ENCODE measurements at regions not wholly inside any gene's neighbourhood (a gene's known extent, or its start where the extent isn't known, plus 50 kb on each side); places are given as distances from the start of the nearest gene placed in this dataset.

- no TSS peak for BruUV-seq (replicated peaks)
- no peak overlapping the region for H3K4me3 ChIP-seq (ENCODE audit: low read depth in 2 of 2, low read length in 2 of 2)
- no peak overlapping the region for H3K27ac ChIP-seq (ENCODE audit: low read length)
- intact Hi-C loops (cut with micrococcal nuclease; ENCODE audit: unreplicated experiment) (no loop called here), in situ Hi-C loops (cut with HindIII; ENCODE audit: low pct_unique_long_range_greater_than_20kb, low sequenced_read_pairs) (no loop called here)
- no peak for ATAC-seq
- no peak for DNase-seq (ENCODE audit: low read depth, low spot score)
- H3K4me1 ChIP-seq (ENCODE audit: control insufficient read depth, insufficient read depth, low read length), result no peaks in the 10 kb centered on the region
- no peaks in the 10 kb centered on the region for H3K36me3 ChIP-seq (ENCODE audit: control insufficient read depth, insufficient read depth, low read length)
- H3K9me3 ChIP-seq (ENCODE audit: control insufficient read depth, insufficient read depth, low read depth, low read length), result no peaks in the 10 kb centered on the region
- TF ChIP-seq REST (IDR thresholded peaks at IDR 0.05; ENCODE audit: insufficient read depth in 1 of 2, low read depth in 2 of 2, low read length in 1 of 2), result no peak
- no peaks in the 10 kb centered on the region for H3K27me3 ChIP-seq (ENCODE audit: control insufficient read depth, insufficient read depth, low read length)
- CTCF ChIA-PET, result no interaction called here
- POLR2A ChIA-PET, result interaction anchor here (0.6 kb wide), 1 partner anchor 13 kb away, joined by 3 read pairs; no protein-coding TSS in a partner anchor
These were observed 120.6 kb upstream of the LNX1 start for GRCh38 chr4:53711926-53712325.

- in situ Hi-C loops (cut with HindIII; ENCODE audit: low pct_unique_long_range_greater_than_20kb, low sequenced_read_pairs), result no loop called here
- intact Hi-C loops (cut with micrococcal nuclease; ENCODE audit: unreplicated experiment), result no loop called here
- ATAC-seq (no peak), DNase-seq (ENCODE audit: low read depth, low spot score) (no peak)
- H3K9me3 ChIP-seq (ENCODE audit: control insufficient read depth, insufficient read depth, low read depth, low read length), result no peaks in the 10 kb centered on the region
- no TSS peak for BruUV-seq (replicated peaks)
- no peak for TF ChIP-seq REST (IDR thresholded peaks at IDR 0.05; ENCODE audit: insufficient read depth in 1 of 2, low read depth in 2 of 2, low read length in 1 of 2)
- no peak for TF ChIP-seq POLR2AphosphoS5 (IDR thresholded peaks at IDR 0.05; ENCODE audit: low read depth, low read length)
- no peak for TF ChIP-seq SIN3A (IDR thresholded peaks at IDR 0.05; ENCODE audit: borderline replicate concordance, insufficient read depth, low read depth, low read length)
- no peak for TF ChIP-seq CTCF (IDR thresholded peaks at IDR 0.05)
- no peak for TF ChIP-seq TCF7L2 (IDR thresholded peaks at IDR 0.05; ENCODE audit: low read depth, low read length)
- no peak overlapping the region for H3K27ac ChIP-seq (ENCODE audit: low read length)
- ChIA-PET POLR2A (no interaction called here), CTCF (no interaction called here)
- no peak overlapping the region for H3K4me3 ChIP-seq (ENCODE audit: low read depth in 2 of 2, low read length in 2 of 2)
- H3K27me3 ChIP-seq (ENCODE audit: control insufficient read depth, insufficient read depth, low read length), result no peaks in the 10 kb centered on the region
- H3K36me3 ChIP-seq (ENCODE audit: control insufficient read depth, insufficient read depth, low read length), result no peaks in the 10 kb centered on the region
- H3K4me1 ChIP-seq (ENCODE audit: control insufficient read depth, insufficient read depth, low read length), result no peaks in the 10 kb centered on the region
These were observed 118.4 kb upstream of the LNX1 start for GRCh38 chr4:53709693-53710092.

Data from Panc1 (cell line).